GM12892 (cell line): ENCODE measurements at regions not wholly inside any gene's neighbourhood (a gene's known extent, or its start where the extent isn't known, plus 50 kb on each side); places are given as distances from the start of the nearest gene placed in this dataset.

Experiments
- POLR2A ChIP-seq: IDR thresholded peaks from 2 replicates; pipeline ENCODE4 v1.6.1; 2011; ENCODE audit warnings: low read depth, low read length, control low read depth
- POLR2AphosphoS5 ChIP-seq: IDR thresholded peaks from 2 replicates; pipeline ENCODE4 v1.6.1; 2011; ENCODE audit warnings: low read depth, low read length, control low read depth
- TAF1 ChIP-seq: IDR thresholded peaks from 2 replicates; pipeline ENCODE4 v1.6.1; 2011; ENCODE audit warnings: low read depth, mild to moderate bottlenecking, control low read depth, low read length, borderline replicate concordance

- TF ChIP-seq POLR2A (no peak), TAF1 (no peak), POLR2AphosphoS5 (no peak)
Measured at GRCh38 chr11:87392665-87393064, 354.9 kb downstream of the TMEM135 start.
